GM21717 (cell line): ENCODE measurements at regions not wholly inside any gene's neighbourhood (a gene's known extent, or its start where the extent isn't known, plus 50 kb on each side); places are given as distances from the start of the nearest gene placed in this dataset.

Experiments
- ATAC-seq: cut with Tn5 transposase; IDR thresholded peaks from one replicate; pipeline ENCODE4 v1.9.1; 2021; ENCODE audit warnings: mild to moderate bottlenecking, moderate library complexity; ENCODE audit not compliant: unreplicated experiment

GRCh38 chr5:8136271-8136670 lies 267.3 kb downstream of the MTRR start:
- ATAC-seq: no peak

DNA sequence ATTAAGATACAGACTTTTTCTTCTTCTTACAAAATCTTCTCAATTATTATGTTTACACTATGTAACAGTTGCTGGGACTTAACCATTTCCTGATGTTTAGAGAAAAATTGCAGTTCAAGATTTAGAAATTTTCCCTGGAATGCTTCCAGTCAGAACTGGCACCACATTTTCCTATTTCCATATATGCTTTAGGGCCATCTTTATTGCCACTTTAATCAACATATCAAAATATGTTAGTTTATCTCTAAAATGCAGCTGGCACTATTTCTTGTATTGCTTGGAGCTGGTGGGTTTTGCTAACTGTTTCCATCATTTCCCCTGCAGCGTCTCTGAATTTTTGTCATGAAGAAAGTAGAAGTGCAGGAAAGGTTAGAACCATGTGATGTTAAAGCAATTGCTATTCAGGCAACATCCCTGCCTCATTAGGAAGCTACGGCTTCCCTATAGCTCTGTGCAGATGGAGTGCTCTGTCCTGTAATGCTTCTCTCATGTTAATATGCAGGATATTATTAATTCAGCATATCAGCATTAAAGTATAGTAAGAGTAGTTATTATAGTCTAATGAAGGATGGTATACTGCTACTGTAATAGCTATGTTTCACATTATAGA lies 269.1 kb downstream of the MTRR start:
- ATAC-seq: no peak

GRCh38 chr5:8138884-8139283 lies 269.9 kb downstream of the MTRR start:
- ATAC-seq: no peak

DNA sequence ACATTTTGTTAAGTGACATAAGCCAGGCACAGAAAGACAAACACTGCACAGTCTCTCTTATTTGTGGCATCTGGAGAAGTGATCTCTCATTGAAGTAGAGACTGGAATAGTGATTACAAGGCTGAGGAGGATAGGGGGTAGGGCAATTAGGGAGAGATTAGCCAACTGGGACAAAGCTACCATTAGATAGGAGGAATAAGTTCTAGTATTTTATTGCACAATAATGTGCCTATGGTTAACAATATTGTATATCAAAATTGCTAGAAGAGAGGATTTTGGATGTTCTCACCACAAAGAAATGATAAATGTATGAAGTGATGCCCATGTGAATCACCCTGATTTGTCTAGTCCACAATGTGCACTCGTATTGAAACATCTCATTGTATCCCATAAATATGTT lies 281.8 kb downstream of the MTRR start:
- no peak for ATAC-seq

GRCh38 chr5:8156706-8157105 lies 287.8 kb downstream of the MTRR start:
- no peak for ATAC-seq

DNA sequence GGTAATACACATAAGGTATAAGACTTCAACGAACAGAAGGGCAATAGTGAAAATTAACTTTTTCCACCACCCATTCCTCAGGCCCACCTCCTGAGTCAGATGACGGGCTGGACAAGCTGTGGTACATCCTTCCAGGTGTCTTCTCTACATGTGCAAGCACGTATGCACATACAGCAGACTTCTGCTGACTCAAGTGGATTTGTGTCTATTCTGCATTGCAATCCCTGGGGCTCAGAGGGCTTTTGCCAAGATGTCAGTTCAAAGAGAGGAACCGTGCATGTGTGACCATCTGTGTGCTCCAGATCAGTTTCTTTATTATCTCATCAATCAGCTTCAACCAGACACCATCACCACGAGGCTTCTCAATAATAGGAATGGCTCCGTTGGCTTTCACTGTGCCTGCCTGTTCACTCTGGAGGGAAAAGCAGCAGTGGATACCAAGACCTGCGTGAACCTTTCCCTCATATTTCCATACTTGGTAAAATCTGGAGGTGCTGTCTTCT lies 288.4 kb downstream of the MTRR start:
- ATAC-seq: no peak

- ATAC-seq: no peak
These were observed 307.2 kb downstream of the MTRR start for GRCh38 chr5:8176101-8176693.

DNA sequence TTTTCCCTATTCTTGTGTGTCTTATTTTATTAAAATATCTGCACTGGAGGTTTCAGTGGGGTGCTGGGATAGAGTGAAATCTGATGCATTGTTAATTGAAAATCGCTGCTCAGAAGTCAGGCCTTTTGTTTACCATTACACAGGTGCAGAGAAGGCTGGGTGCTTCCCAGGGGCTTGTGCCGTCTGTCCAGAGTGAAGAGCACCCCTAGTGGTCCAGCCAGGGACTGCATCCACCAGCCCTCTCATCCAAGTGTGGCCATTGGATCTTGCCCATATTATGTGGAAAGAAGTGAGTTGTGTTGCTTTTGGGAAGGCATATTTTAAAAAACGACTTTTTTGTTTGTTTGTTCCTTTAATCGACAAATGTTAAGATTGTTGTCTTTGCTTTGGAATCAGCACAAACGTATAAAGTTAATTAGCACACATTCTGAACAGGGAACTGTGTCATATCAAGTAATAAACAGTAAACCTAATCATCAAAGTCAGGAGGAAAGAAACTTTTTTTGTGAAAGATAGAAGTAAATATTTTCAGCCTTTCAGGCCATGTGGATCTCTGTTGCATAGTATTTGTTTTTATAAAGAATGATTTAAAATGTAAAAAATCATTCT lies 315.6 kb downstream of the MTRR start:
- ATAC-seq: peak; percentile 90

DNA sequence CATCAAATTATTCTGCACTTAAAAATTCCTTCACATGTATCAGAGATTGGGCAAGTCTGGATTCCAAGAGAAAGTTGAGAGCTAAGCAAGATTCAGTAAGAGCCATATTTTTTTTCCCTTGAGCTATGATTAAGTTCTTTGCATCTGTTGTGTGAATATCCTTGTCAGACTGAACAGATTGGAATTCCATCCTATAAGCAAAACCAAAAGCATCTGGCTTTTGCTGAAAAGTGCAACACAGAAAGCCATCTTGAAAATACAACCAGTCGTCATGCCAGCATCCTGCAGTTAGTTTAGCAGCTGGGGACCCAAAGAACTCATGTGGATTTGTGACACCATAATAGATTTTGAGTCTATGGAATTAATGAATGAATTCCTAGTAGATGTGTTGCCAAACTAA lies 316.9 kb downstream of the MTRR start:
- ATAC-seq: no peak

DNA sequence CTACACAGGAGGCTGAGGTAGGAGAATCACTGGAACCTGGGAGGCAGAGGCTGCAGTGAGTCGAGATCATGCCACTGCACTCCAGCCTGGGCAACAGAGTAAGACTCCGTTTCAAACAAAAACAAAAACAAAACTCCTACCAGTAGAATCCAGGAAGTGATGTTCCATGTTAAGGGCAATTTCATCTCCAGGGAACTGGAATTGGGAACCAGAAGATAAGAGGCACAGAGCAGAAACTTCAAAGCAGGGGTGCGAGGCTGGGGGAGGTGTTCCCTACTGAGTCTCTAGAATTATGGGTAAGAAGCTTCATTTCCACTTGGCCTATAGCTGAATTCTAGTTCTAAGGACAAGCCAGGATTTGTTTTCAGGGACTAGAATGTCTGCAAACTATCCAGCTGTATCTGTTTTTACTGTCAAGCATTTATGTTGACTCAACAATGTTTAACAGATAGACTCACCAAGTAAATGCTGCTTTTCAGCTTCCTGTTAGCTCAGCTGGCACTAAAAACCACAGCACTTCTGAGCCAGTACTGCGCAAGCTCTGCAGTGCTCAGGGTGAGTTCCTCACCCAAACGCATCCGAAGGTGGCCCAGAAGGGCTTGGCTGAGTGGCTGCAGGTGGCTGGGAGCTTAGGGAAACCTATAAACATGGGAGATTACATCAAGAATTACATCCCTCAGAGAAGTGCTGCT lies 320.1 kb downstream of the MTRR start:
- no peak for ATAC-seq

DNA sequence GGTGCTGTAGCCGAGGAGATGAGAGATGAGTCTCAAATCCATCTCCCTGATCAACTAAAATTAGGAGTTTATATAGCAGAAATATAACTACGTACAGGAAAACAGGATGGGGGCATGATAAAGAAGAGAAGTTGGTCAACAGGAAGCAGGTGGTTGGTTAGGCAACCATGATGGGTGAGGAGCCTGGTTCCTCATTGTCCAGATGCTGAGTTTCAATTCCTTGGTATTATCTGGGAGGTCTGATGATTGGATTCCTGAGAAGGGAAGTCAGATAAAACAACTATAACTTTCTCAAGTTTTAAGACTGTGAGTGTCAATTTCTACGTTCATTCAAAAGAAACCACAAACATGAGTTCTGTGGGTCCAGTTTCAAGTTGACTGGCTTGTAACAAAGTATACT lies 323.9 kb downstream of the MTRR start:
- ATAC-seq: no peak

DNA sequence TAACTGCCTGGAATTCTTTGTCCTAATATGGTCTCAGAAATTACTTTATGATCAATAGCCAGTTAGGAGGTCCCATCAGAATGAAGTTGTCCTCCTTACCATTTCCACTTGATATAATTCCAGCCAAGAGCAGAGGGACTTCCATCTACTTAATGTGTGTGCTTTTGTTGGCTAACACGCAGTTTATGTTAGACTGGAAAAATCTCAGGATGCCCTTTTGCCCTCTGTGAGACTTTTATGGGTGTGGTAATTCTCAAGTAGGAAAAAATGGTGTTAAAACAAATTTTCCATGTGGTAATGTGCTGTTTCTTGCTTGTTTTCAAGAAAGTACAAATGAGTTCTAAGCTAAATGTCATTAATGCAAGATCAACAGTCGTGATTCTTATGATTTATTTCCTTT lies 327.1 kb downstream of the MTRR start:
- ATAC-seq: no peak

- no peak for ATAC-seq
These were observed 339.4 kb downstream of the MTRR start for GRCh38 chr5:8208307-8208706.

GRCh38 chr5:8209500-8209899 lies 340.6 kb downstream of the MTRR start:
- ATAC-seq: no peak

GRCh38 chr5:8213701-8214240 lies 344.8 kb downstream of the MTRR start:
- no peak for ATAC-seq

DNA sequence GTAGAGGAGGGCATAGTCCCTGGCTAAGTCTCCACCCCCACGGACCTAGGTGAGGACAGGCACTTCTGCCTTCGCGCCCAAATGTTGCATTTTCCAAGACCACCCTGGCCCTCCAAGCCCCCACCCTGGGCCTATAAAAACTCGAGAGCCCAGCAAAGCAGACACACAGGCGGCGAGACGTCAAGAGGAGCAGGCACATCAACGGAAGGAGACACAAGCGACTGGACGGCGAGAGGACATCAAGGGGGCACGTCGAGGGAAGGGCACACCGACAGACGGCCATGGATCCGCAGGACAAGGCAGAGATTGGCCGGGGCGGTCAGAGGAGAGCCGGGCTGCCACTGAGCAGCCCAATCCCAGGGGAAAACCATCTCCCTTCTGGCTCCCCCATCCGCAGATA lies 348.0 kb downstream of the MTRR start:
- no peak for ATAC-seq

- ATAC-seq: no peak
These were observed 357.2 kb downstream of the MTRR start for GRCh38 chr5:8226148-8226547.

DNA sequence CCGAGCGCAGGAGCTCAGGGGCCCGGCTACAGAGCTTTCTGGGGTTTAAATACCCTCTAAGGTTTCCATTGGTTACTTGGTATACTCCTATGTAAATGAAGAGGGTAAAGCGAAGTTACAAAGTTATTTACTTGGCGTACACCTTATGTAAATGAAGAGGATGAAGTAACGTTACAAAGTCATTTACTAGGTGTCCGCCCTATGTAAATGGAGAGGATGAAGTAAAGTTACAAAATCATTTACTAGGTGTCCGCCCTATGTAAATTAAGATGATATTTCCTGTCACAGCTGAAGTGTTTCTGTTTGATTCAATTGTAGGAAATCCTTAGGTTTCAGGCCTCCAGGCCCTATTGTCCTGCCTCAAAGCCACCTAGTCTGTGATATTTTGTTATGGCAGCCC lies 358.2 kb downstream of the MTRR start:
- no peak for ATAC-seq

- ATAC-seq: no peak
These were observed 360.6 kb downstream of the MTRR start for GRCh38 chr5:8229551-8229950.

- ATAC-seq: no peak
These were observed 361.9 kb downstream of the MTRR start for GRCh38 chr5:8230868-8231267.

DNA sequence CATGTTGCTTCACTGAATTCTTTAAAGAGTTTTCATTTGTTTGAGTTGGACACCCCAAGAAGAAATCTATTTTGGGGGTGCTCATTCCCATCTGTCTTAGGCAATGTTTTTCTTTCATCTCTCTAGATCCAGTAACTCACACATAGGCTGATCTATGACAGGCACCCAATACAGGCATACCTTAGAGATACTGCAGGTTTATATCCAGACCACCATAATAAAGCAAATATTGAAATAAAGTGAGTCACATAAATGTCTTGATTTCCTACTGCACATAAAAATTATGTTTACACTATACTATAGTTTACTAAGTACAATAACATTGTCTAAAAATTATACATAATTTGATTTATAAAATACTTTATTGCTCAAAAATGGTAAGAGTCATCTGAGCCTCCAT lies 364.5 kb downstream of the MTRR start:
- no peak for ATAC-seq
